ENCODE measurements at regions not wholly inside any gene's neighbourhood (a gene's known extent, or its start where the extent isn't known, plus 50 kb on each side); places are given as distances from the start of the nearest gene placed in this dataset.
"Not testable (repeated sequence)": the region's sequence is repeated elsewhere in the genome, so short reads cannot be mapped to it uniquely, and the experiment has no call there.

- not testable (repeated sequence) for H3K4me3 ChIP-seq (ENCODE audit: low read length); H3K9me3 ChIP-seq (ENCODE audit: control insufficient read depth, low read depth, low read length); H3K36me3 ChIP-seq (ENCODE audit: control insufficient read depth, insufficient read depth, low read length); DNase-seq; H3K27ac ChIP-seq (ENCODE audit: low read length); H3K4me1 ChIP-seq (ENCODE audit: control insufficient read depth, insufficient read depth, low read length); H3K27me3 ChIP-seq (ENCODE audit: control insufficient read depth, insufficient read depth, low read length)
- 77% methylated on average over 2 of the region's 10 CpGs for WGBS (ENCODE audit: insufficient coverage, low lambda C conversion rate)
Observed at GRCh38 chr9:65396601-65397000, 111.6 kb upstream of the FOXD4L5 start.

- not testable (repeated sequence) for H3K36me3 ChIP-seq (ENCODE audit: control insufficient read depth, insufficient read depth, low read length); H3K4me1 ChIP-seq (ENCODE audit: control insufficient read depth, insufficient read depth, low read length); DNase-seq; H3K4me3 ChIP-seq (ENCODE audit: low read length); H3K27ac ChIP-seq (ENCODE audit: low read length); H3K9me3 ChIP-seq (ENCODE audit: control insufficient read depth, low read depth, low read length); H3K27me3 ChIP-seq (ENCODE audit: control insufficient read depth, insufficient read depth, low read length)
- WGBS (ENCODE audit: insufficient coverage, low lambda C conversion rate), result no CpG with 5 or more reads among the region's 15 CpGs
Observed at GRCh38 chr9:65395789-65396188, 110.8 kb upstream of the FOXD4L5 start.

GRCh38 chr9:65395121-65395520 lies 110.1 kb upstream of the FOXD4L5 start:
- not testable (repeated sequence) for DNase-seq; H3K36me3 ChIP-seq (ENCODE audit: control insufficient read depth, insufficient read depth, low read length); H3K27me3 ChIP-seq (ENCODE audit: control insufficient read depth, insufficient read depth, low read length); H3K4me3 ChIP-seq (ENCODE audit: low read length); H3K9me3 ChIP-seq (ENCODE audit: control insufficient read depth, low read depth, low read length); H3K27ac ChIP-seq (ENCODE audit: low read length); H3K4me1 ChIP-seq (ENCODE audit: control insufficient read depth, insufficient read depth, low read length)
- WGBS (ENCODE audit: insufficient coverage, low lambda C conversion rate), result no CpG with 5 or more reads among the region's 25 CpGs

GRCh38 chr9:65393111-65393810 lies 108.3 kb upstream of the FOXD4L5 start:
- no CpG with 5 or more reads among the region's 12 CpGs for WGBS (ENCODE audit: insufficient coverage, low lambda C conversion rate)
- H3K9me3 ChIP-seq (ENCODE audit: control insufficient read depth, low read depth, low read length); H3K27me3 ChIP-seq (ENCODE audit: control insufficient read depth, insufficient read depth, low read length); DNase-seq; H3K4me3 ChIP-seq (ENCODE audit: low read length); H3K36me3 ChIP-seq (ENCODE audit: control insufficient read depth, insufficient read depth, low read length); H3K4me1 ChIP-seq (ENCODE audit: control insufficient read depth, insufficient read depth, low read length); H3K27ac ChIP-seq (ENCODE audit: low read length): not testable (repeated sequence)

GRCh38 chr9:65392611-65393010 lies 107.6 kb upstream of the FOXD4L5 start:
- H3K27ac ChIP-seq (ENCODE audit: low read length); H3K36me3 ChIP-seq (ENCODE audit: control insufficient read depth, insufficient read depth, low read length); H3K27me3 ChIP-seq (ENCODE audit: control insufficient read depth, insufficient read depth, low read length); H3K9me3 ChIP-seq (ENCODE audit: control insufficient read depth, low read depth, low read length); DNase-seq; H3K4me1 ChIP-seq (ENCODE audit: control insufficient read depth, insufficient read depth, low read length); H3K4me3 ChIP-seq (ENCODE audit: low read length): not testable (repeated sequence)
- WGBS (ENCODE audit: insufficient coverage, low lambda C conversion rate), result no CpG with 5 or more reads among the region's 6 CpGs

GRCh38 chr9:65389710-65390109 lies 104.7 kb upstream of the FOXD4L5 start:
- H3K27ac ChIP-seq (ENCODE audit: low read length); DNase-seq; H3K27me3 ChIP-seq (ENCODE audit: control insufficient read depth, insufficient read depth, low read length); H3K36me3 ChIP-seq (ENCODE audit: control insufficient read depth, insufficient read depth, low read length); H3K4me1 ChIP-seq (ENCODE audit: control insufficient read depth, insufficient read depth, low read length); H3K4me3 ChIP-seq (ENCODE audit: low read length): not testable (repeated sequence)
- peaks cover 14% of the 10 kb centered on the region for H3K9me3 ChIP-seq (ENCODE audit: control insufficient read depth, low read depth, low read length)
- no CpG with 5 or more reads among the region's 17 CpGs for WGBS (ENCODE audit: insufficient coverage, low lambda C conversion rate)

- DNase-seq; H3K27ac ChIP-seq (ENCODE audit: low read length); H3K4me3 ChIP-seq (ENCODE audit: low read length); H3K36me3 ChIP-seq (ENCODE audit: control insufficient read depth, insufficient read depth, low read length); H3K4me1 ChIP-seq (ENCODE audit: control insufficient read depth, insufficient read depth, low read length); H3K27me3 ChIP-seq (ENCODE audit: control insufficient read depth, insufficient read depth, low read length): not testable (repeated sequence)
- peaks cover 14% of the 10 kb centered on the region for H3K9me3 ChIP-seq (ENCODE audit: control insufficient read depth, low read depth, low read length)
- WGBS (ENCODE audit: insufficient coverage, low lambda C conversion rate), result no CpG with 5 or more reads among the region's 28 CpGs
Observed at GRCh38 chr9:65389216-65389615, 104.2 kb upstream of the FOXD4L5 start.

- H3K4me1 ChIP-seq (ENCODE audit: control insufficient read depth, insufficient read depth, low read length); H3K27me3 ChIP-seq (ENCODE audit: control insufficient read depth, insufficient read depth, low read length); H3K36me3 ChIP-seq (ENCODE audit: control insufficient read depth, insufficient read depth, low read length): not testable (repeated sequence)
- no CpG with 5 or more reads among the region's 28 CpGs for WGBS (ENCODE audit: insufficient coverage, low lambda C conversion rate)
- peaks cover 18% of the 10 kb centered on the region for H3K9me3 ChIP-seq (ENCODE audit: control insufficient read depth, low read depth, low read length)
- H3K27ac ChIP-seq (ENCODE audit: low read length), result peak overlapping the region; percentile 47
- peak; percentile 73 to 84 for DNase-seq
- peak overlapping the region; percentile 44 for H3K4me3 ChIP-seq (ENCODE audit: low read length)
Observed at GRCh38 chr9:65386699-65387098, 101.7 kb upstream of the FOXD4L5 start.

GRCh38 chr9:65386191-65386590 lies 101.2 kb upstream of the FOXD4L5 start:
- not testable (repeated sequence) for H3K36me3 ChIP-seq (ENCODE audit: control insufficient read depth, insufficient read depth, low read length); DNase-seq; H3K4me1 ChIP-seq (ENCODE audit: control insufficient read depth, insufficient read depth, low read length); H3K27me3 ChIP-seq (ENCODE audit: control insufficient read depth, insufficient read depth, low read length); H3K27ac ChIP-seq (ENCODE audit: low read length)
- WGBS (ENCODE audit: insufficient coverage, low lambda C conversion rate), result no CpG with 5 or more reads among the region's 18 CpGs
- peak overlapping the region; percentile 13 for H3K4me3 ChIP-seq (ENCODE audit: low read length)
- peaks cover 18% of the 10 kb centered on the region for H3K9me3 ChIP-seq (ENCODE audit: control insufficient read depth, low read depth, low read length)

- not testable (repeated sequence) for H3K27me3 ChIP-seq (ENCODE audit: control insufficient read depth, insufficient read depth, low read length); H3K27ac ChIP-seq (ENCODE audit: low read length); H3K4me1 ChIP-seq (ENCODE audit: control insufficient read depth, insufficient read depth, low read length); H3K4me3 ChIP-seq (ENCODE audit: low read length); H3K36me3 ChIP-seq (ENCODE audit: control insufficient read depth, insufficient read depth, low read length); DNase-seq
- WGBS (ENCODE audit: insufficient coverage, low lambda C conversion rate), result no CpG with 5 or more reads among the region's 22 CpGs
- H3K9me3 ChIP-seq (ENCODE audit: control insufficient read depth, low read depth, low read length), result peaks cover 18% of the 10 kb centered on the region
Observed at GRCh38 chr9:65385655-65386024, 100.6 kb upstream of the FOXD4L5 start.
